ENCODE measurements at regions not wholly inside any gene's neighbourhood (a gene's known extent, or its start where the extent isn't known, plus 50 kb on each side); places are given as distances from the start of the nearest gene placed in this dataset.
A peak's percentile ranks its signal among the peaks of the same experiment; 100 is the strongest.

DNA sequence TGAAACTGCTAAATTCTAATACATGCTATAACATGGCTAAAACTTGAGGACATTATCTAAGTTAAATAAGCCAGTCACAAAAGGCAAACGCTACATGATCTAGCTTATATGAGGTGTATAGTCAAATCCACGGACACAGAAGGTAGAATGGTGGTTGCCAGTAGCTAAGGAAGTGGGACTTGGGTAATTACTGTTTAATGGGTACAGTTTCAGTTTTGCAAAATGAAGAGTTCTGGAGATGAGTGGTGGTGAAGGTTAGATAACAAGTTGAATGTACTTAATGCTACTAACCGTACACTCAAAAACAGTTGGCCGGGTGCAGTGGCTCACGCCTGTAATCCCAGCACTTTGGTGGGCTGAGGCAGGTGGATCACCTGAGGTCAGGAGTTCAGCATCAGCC, 644.5 kb upstream of the DIPK2B start:
- no peak for DNase-seq (ENCODE audit: low read depth, low spot score)
- no peaks in the 10 kb centered on the region for H3K27me3 ChIP-seq (ENCODE audit: control insufficient read depth in 2 of 2, insufficient read depth in 2 of 2, low read length in 2 of 2)
- H3K4me3 ChIP-seq (replicated peaks in 1 of 3; ENCODE audit: insufficient read depth in 1 of 3, low read depth in 1 of 3, low read length in 3 of 3): no peak overlapping the region
- H3K27ac ChIP-seq (ENCODE audit: insufficient read depth, low read depth, low read length): no peak overlapping the region
- no peak overlapping the region for H2AFZ ChIP-seq (ENCODE audit: low read depth, low read length)
- no peaks in the 10 kb centered on the region for H4K20me1 ChIP-seq (replicated peaks; ENCODE audit: control insufficient read depth, extremely low read depth, insufficient read depth, low read length)
- H3K4me2 ChIP-seq (ENCODE audit: insufficient read depth, low read length): no peak overlapping the region
- no peak overlapping the region for H3K9ac ChIP-seq (replicated peaks; ENCODE audit: extremely low read depth, insufficient read depth, low read length)
- H3K9me3 ChIP-seq (replicated peaks; ENCODE audit: control insufficient read depth, insufficient read depth, low read length): no peaks in the 10 kb centered on the region
- dilution Hi-C loops (cut with MboI; ENCODE audit: extremely low pct_ligation_motif_present, low sequenced_read_pairs) (no loop called here), intact Hi-C loops (cut with micrococcal nuclease) (loop anchor here (10.0 kb wide), 1 partner anchor 520 kb away; no protein-coding TSS in a partner anchor)
- FAIRE-seq: no peak
- no peaks in the 10 kb centered on the region for H3K36me3 ChIP-seq (ENCODE audit: control insufficient read depth in 2 of 2, extremely low read depth in 1 of 2, insufficient read depth in 2 of 2, low read length in 2 of 2)
- peaks cover 11% of the 10 kb centered on the region for H3K4me1 ChIP-seq (ENCODE audit: control insufficient read depth, extremely low read depth, insufficient read depth, low read length)
- BruUV-seq (replicated peaks): no TSS peak
- POLR2A ChIA-PET: no interaction called here
- TF ChIP-seq GATA2 (IDR thresholded peaks at IDR 0.05; ENCODE audit: insufficient read depth, insufficient read length, low read depth, low read length): no peak
- no peak for TF ChIP-seq MYC (IDR thresholded peaks at IDR 0.05; ENCODE audit: low read depth, low read length)
- TF ChIP-seq POLR2A (IDR thresholded peaks at IDR 0.05; ENCODE audit: low read depth, low read length): no peak
- TF ChIP-seq EZH2 (IDR thresholded peaks at IDR 0.05; ENCODE audit: borderline replicate concordance, low read depth, low read length, severe bottlenecking): no peak
- H3K9me1 ChIP-seq (replicated peaks; ENCODE audit: control insufficient read depth, extremely low read depth, insufficient read depth, low read length): no peaks in the 10 kb centered on the region
- CTCF ChIA-PET: no interaction called here
- peaks cover 7% of the 10 kb centered on the region for H3K79me2 ChIP-seq (ENCODE audit: control insufficient read depth, insufficient read depth, low read length)

DNA sequence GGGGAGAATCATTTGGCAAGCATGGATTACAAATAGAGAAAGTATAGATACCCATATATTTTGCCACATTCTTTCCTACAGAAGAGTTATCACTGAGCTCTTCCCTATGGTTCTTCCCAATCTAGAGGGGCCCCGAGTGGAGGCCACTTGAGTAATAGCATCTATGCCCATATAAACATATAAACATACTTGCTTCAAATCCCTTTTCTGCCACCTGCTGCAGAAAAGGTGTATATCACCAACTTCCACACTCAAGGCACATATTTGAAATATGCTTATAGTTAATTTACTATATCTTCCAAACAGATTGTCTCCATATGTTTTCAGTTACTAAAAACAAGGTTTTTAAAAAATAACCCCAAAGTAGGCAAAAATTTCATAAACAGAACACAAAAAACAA, 642.8 kb upstream of the DIPK2B start:
- no peaks in the 10 kb centered on the region for H3K9me1 ChIP-seq (replicated peaks; ENCODE audit: control insufficient read depth, extremely low read depth, insufficient read depth, low read length)
- no peaks in the 10 kb centered on the region for H3K27me3 ChIP-seq (ENCODE audit: control insufficient read depth in 2 of 2, insufficient read depth in 2 of 2, low read length in 2 of 2)
- H3K27ac ChIP-seq (ENCODE audit: insufficient read depth, low read depth, low read length): no peak overlapping the region
- H4K20me1 ChIP-seq (replicated peaks; ENCODE audit: control insufficient read depth, extremely low read depth, insufficient read depth, low read length): no peaks in the 10 kb centered on the region
- no peak overlapping the region for H3K9ac ChIP-seq (replicated peaks; ENCODE audit: extremely low read depth, insufficient read depth, low read length)
- H3K36me3 ChIP-seq (ENCODE audit: control insufficient read depth in 2 of 2, extremely low read depth in 1 of 2, insufficient read depth in 2 of 2, low read length in 2 of 2): no peaks in the 10 kb centered on the region
- peaks cover 2% of the 10 kb centered on the region for H3K79me2 ChIP-seq (ENCODE audit: control insufficient read depth, insufficient read depth, low read length)
- H3K4me2 ChIP-seq (ENCODE audit: insufficient read depth, low read length): no peak overlapping the region
- no peak overlapping the region for H3K4me3 ChIP-seq (replicated peaks in 1 of 3; ENCODE audit: insufficient read depth in 1 of 3, low read depth in 1 of 3, low read length in 3 of 3)
- dilution Hi-C loops (cut with MboI; ENCODE audit: extremely low pct_ligation_motif_present, low sequenced_read_pairs): no loop called here
- peaks cover 11% of the 10 kb centered on the region for H3K4me1 ChIP-seq (ENCODE audit: control insufficient read depth, extremely low read depth, insufficient read depth, low read length)
- TF ChIP-seq EZH2 (IDR thresholded peaks at IDR 0.05; ENCODE audit: borderline replicate concordance, low read depth, low read length, severe bottlenecking) (no peak), FOS (IDR thresholded peaks at IDR 0.05; ENCODE audit: borderline replicate concordance, insufficient read depth, low read length) (no peak), GATA2 (IDR thresholded peaks at IDR 0.05; ENCODE audit: insufficient read depth, insufficient read length, low read depth, low read length) (no peak), POLR2AphosphoS5 (IDR thresholded peaks at IDR 0.05; ENCODE audit: insufficient read depth, low read depth, low read length) (no peak), MYC (IDR thresholded peaks at IDR 0.05; ENCODE audit: low read depth, low read length) (no peak)
- TF ChIP-seq, protein P1, sequence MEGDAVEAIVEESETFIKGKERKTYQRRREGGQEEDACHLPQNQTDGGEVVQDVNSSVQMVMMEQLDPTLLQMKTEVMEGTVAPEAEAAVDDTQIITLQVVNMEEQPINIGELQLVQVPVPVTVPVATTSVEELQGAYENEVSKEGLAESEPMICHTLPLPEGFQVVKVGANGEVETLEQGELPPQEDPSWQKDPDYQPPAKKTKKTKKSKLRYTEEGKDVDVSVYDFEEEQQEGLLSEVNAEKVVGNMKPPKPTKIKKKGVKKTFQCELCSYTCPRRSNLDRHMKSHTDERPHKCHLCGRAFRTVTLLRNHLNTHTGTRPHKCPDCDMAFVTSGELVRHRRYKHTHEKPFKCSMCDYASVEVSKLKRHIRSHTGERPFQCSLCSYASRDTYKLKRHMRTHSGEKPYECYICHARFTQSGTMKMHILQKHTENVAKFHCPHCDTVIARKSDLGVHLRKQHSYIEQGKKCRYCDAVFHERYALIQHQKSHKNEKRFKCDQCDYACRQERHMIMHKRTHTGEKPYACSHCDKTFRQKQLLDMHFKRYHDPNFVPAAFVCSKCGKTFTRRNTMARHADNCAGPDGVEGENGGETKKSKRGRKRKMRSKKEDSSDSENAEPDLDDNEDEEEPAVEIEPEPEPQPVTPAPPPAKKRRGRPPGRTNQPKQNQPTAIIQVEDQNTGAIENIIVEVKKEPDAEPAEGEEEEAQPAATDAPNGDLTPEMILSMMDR (IDR thresholded peaks at IDR 0.05; ENCODE audit: extremely low read depth in 1 of 2, insufficient read depth in 1 of 2, low read depth in 1 of 2, low read length in 2 of 2): no peak
- CTCF ChIA-PET: interaction anchor here (1.0 to 2.8 kb wide), 2 partner anchors 19 to 532 kb away, joined by 3 to 17 read pairs; no protein-coding TSS in a partner anchor
- FAIRE-seq (no peak), DNase-seq (ENCODE audit: low read depth, low spot score) (peak; percentile 22)
- BruUV-seq (replicated peaks): no TSS peak
- intact Hi-C loops (cut with micrococcal nuclease): loop anchor here (1.0 to 10.0 kb wide), 3 partner anchors 19 to 519 kb away; no protein-coding TSS in a partner anchor
- POLR2A ChIA-PET: no interaction called here
- H3K9me3 ChIP-seq (replicated peaks; ENCODE audit: control insufficient read depth, insufficient read depth, low read length): no peaks in the 10 kb centered on the region
- no peak overlapping the region for H2AFZ ChIP-seq (ENCODE audit: low read depth, low read length)
